ENCODE measurements at regions not wholly inside any gene's neighbourhood (a gene's known extent, or its start where the extent isn't known, plus 50 kb on each side); places are given as distances from the start of the nearest gene placed in this dataset.

DNA sequence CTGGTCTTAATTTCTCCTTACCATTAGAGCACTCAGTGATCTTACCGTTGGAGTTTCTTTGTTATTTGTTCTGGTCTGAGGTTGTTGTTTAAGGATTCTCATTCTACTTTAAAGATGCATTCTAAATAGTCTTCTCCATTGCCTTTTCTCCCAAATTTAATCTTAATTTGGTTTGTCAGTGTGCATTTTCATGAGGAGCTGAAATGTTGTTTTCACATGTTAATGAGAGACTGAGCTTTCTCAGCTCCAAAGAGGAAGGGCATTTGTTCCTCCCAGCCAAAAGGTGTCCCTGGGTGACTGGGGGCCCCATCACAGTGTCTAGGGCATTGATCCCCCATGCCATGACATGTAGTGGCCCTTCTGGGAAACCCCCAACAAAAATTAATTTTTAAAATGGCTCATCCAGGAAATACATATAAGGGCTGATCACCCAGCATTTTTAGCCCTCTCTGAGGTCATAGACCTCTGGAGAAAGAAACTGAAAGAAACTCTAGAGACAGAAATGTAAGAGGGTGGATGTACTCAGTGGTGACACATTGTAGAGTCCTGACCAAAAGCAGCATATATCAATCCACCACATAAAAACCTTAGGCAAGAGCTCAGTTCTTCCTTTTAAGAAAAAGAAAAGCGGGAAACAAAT lies 240.4 kb upstream of the RAI14 start:
- TF ChIP-seq FOXP2 (optimal IDR thresholded peaks at IDR 0.05; ENCODE audit: borderline replicate concordance, extremely low read depth, extremely low read length, insufficient read depth) = no peak
- TF ChIP-seq, protein P1, sequence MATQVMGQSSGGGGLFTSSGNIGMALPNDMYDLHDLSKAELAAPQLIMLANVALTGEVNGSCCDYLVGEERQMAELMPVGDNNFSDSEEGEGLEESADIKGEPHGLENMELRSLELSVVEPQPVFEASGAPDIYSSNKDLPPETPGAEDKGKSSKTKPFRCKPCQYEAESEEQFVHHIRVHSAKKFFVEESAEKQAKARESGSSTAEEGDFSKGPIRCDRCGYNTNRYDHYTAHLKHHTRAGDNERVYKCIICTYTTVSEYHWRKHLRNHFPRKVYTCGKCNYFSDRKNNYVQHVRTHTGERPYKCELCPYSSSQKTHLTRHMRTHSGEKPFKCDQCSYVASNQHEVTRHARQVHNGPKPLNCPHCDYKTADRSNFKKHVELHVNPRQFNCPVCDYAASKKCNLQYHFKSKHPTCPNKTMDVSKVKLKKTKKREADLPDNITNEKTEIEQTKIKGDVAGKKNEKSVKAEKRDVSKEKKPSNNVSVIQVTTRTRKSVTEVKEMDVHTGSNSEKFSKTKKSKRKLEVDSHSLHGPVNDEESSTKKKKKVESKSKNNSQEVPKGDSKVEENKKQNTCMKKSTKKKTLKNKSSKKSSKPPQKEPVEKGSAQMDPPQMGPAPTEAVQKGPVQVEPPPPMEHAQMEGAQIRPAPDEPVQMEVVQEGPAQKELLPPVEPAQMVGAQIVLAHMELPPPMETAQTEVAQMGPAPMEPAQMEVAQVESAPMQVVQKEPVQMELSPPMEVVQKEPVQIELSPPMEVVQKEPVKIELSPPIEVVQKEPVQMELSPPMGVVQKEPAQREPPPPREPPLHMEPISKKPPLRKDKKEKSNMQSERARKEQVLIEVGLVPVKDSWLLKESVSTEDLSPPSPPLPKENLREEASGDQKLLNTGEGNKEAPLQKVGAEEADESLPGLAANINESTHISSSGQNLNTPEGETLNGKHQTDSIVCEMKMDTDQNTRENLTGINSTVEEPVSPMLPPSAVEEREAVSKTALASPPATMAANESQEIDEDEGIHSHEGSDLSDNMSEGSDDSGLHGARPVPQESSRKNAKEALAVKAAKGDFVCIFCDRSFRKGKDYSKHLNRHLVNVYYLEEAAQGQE (IDR thresholded peaks at IDR 0.05; ENCODE audit: insufficient read depth in 1 of 2, low read depth in 2 of 2, low read length in 2 of 2) = no peak
- TF ChIP-seq TAF1 (IDR thresholded peaks at IDR 0.05; ENCODE audit: borderline replicate concordance, insufficient read depth, low read length) = no peak
- no peak for TF ChIP-seq POLR2AphosphoS5 (IDR thresholded peaks at IDR 0.05; ENCODE audit: low read depth, low read length)
- no peak for TF ChIP-seq SIN3A (IDR thresholded peaks at IDR 0.05; ENCODE audit: borderline replicate concordance, insufficient read depth, low read length)

GRCh38 chr5:34416501-34417008 lies 239.6 kb upstream of the RAI14 start:
- no peak for TF ChIP-seq SIN3A (IDR thresholded peaks at IDR 0.05; ENCODE audit: borderline replicate concordance, insufficient read depth, low read length)
- TF ChIP-seq TAF1 (IDR thresholded peaks at IDR 0.05; ENCODE audit: borderline replicate concordance, insufficient read depth, low read length) = no peak
- no peak for TF ChIP-seq POLR2AphosphoS5 (IDR thresholded peaks at IDR 0.05; ENCODE audit: low read depth, low read length)
- no peak for TF ChIP-seq FOXP2 (optimal IDR thresholded peaks at IDR 0.05; ENCODE audit: borderline replicate concordance, extremely low read depth, extremely low read length, insufficient read depth)
- TF ChIP-seq, protein P1 (IDR thresholded peaks at IDR 0.05; ENCODE audit: insufficient read depth in 1 of 2, low read depth in 2 of 2, low read length in 2 of 2) = no peak

GRCh38 chr5:34436761-34437501 lies 219.2 kb upstream of the RAI14 start:
- TF ChIP-seq POLR2AphosphoS5 (IDR thresholded peaks at IDR 0.05; ENCODE audit: low read depth, low read length) (no peak), SIN3A (IDR thresholded peaks at IDR 0.05; ENCODE audit: borderline replicate concordance, insufficient read depth, low read length) (no peak), TAF1 (IDR thresholded peaks at IDR 0.05; ENCODE audit: borderline replicate concordance, insufficient read depth, low read length) (no peak), FOXP2 (optimal IDR thresholded peaks at IDR 0.05; ENCODE audit: borderline replicate concordance, extremely low read depth, extremely low read length, insufficient read depth) (no peak)
- TF ChIP-seq, protein P1 (IDR thresholded peaks at IDR 0.05; ENCODE audit: insufficient read depth in 1 of 2, low read depth in 2 of 2, low read length in 2 of 2) = no peak

DNA sequence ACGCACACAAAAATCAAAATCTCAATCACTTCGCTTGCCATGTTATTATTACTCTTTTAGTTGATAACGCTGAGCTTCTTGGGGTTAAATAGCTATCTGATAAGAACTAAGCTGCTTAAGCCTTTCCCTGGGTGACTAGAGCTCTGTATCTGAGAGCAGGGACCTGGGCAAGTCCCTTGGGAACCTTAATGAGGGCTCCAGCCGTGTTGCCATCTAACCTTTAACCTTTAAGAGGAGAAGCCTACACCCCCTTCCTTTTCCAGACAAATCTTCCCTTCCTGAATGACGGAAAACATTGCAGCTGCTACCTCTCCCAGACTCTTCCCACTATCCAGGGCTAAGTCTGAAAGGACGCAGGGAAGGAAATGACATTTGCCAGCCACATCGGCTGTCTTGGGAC lies 216.5 kb upstream of the RAI14 start:
- TF ChIP-seq SIN3A (IDR thresholded peaks at IDR 0.05; ENCODE audit: borderline replicate concordance, insufficient read depth, low read length) (no peak), FOXP2 (optimal IDR thresholded peaks at IDR 0.05; ENCODE audit: borderline replicate concordance, extremely low read depth, extremely low read length, insufficient read depth) (no peak), TAF1 (IDR thresholded peaks at IDR 0.05; ENCODE audit: borderline replicate concordance, insufficient read depth, low read length) (no peak), POLR2AphosphoS5 (IDR thresholded peaks at IDR 0.05; ENCODE audit: low read depth, low read length) (no peak)
- TF ChIP-seq, protein P1 (IDR thresholded peaks at IDR 0.05; ENCODE audit: insufficient read depth in 1 of 2, low read depth in 2 of 2, low read length in 2 of 2) = no peak
